VCaP (cell line): ENCODE measurements at regions not wholly inside any gene's neighbourhood (a gene's known extent, or its start where the extent isn't known, plus 50 kb on each side); places are given as distances from the start of the nearest gene placed in this dataset.

Source experiments
- H3K27ac ChIP-seq: fragments of 450-650 bp; 2 replicates; pipeline ENCODE4 v1.5.1; 2017
- CTCF ChIP-seq: fragments of 450-650 bp; conservative IDR thresholded peaks from 2 replicates; pipeline ENCODE4 v1.5.1; 2017; ENCODE audit warnings: mild to moderate bottlenecking, moderate library complexity

- no peak overlapping the region for H3K27ac ChIP-seq
- no peak for TF ChIP-seq CTCF
Observed at GRCh38 chr10:36640626-36641025, 484.8 kb upstream of the ANKRD30A start.

- H3K27ac ChIP-seq: no peak overlapping the region
- no peak for TF ChIP-seq CTCF
Observed at GRCh38 chr10:36638462-36639155, 486.8 kb upstream of the ANKRD30A start.

GRCh38 chr10:36636879-36637278 lies 488.5 kb upstream of the ANKRD30A start:
- H3K27ac ChIP-seq: no peak overlapping the region

GRCh38 chr10:36636285-36636839 lies 489.0 kb upstream of the ANKRD30A start:
- TF ChIP-seq CTCF: no peak

More at GRCh38 chr10:36636879-36637278, 488.5 kb upstream of the ANKRD30A start:
- no peak for TF ChIP-seq CTCF

GRCh38 chr10:36634916-36635315 lies 490.5 kb upstream of the ANKRD30A start:
- TF ChIP-seq CTCF: no peak
- no peak overlapping the region for H3K27ac ChIP-seq

More at GRCh38 chr10:36636285-36636839, 489.0 kb upstream of the ANKRD30A start:
- H3K27ac ChIP-seq: no peak overlapping the region

- no peak overlapping the region for H3K27ac ChIP-seq
- no peak for TF ChIP-seq CTCF
Observed at GRCh38 chr10:36630267-36630666, 495.1 kb upstream of the ANKRD30A start.

GRCh38 chr10:36629476-36629875 lies 495.9 kb upstream of the ANKRD30A start:
- no peak overlapping the region for H3K27ac ChIP-seq
- no peak for TF ChIP-seq CTCF
